ENCODE measurements at regions not wholly inside any gene's neighbourhood (a gene's known extent, or its start where the extent isn't known, plus 50 kb on each side); places are given as distances from the start of the nearest gene placed in this dataset.

DNA sequence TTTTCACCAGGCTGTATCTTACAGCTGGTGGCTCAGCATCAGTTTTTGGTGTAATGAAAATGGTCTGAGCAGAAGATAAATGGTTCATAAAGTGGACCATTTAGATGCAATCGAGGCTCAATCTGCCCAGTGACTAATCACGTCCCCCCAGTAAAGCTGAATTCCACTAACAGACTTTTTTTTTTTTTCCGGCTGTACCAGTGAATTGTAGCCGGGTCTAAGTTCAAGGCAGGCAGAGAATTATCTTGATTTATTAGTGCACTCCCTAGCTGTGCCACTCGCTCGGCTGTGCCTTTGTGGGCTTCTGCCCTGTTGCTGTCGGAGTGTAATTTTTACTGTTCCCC is 215.1 kb upstream of the POU3F3 start:
- no peak for TF ChIP-seq ZFP30 (CRISPR knock-in tag; IDR thresholded peaks at IDR 0.05)
- no peak for TF ChIP-seq ZFP3 (CRISPR knock-in tag; IDR thresholded peaks at IDR 0.05)

Data from SK-N-SH treated with all-trans-retinoic acid at 6 μM for 48 hours (cell line).